H9 (cell line): ENCODE measurements at regions not wholly inside any gene's neighbourhood (a gene's known extent, or its start where the extent isn't known, plus 50 kb on each side); places are given as distances from the start of the nearest gene placed in this dataset.

Experiments
- DNase-seq: peaks from one replicate; pipeline ENCODE4 v3.0.0-alpha.2; 2017
- H2AFZ ChIP-seq: one replicate; pipeline ENCODE4 v1.6.1; 2013; ENCODE audit warnings: mild to moderate bottlenecking, low read length, control low read depth, moderate library complexity
- H2AK5ac ChIP-seq: 2 replicates; pipeline ENCODE4 v1.6.1; 2013; ENCODE audit warnings: low read length, control low read depth, mixed read lengths; ENCODE audit not compliant: insufficient read length
- H2BK120ac ChIP-seq: one replicate; pipeline ENCODE4 v1.6.1; 2013; ENCODE audit warnings: low read depth, mild to moderate bottlenecking, low read length, control low read depth, inconsistent platforms; ENCODE audit not compliant: poor library complexity, severe bottlenecking
- H2BK12ac ChIP-seq: 2 replicates; pipeline ENCODE4 v1.6.1; 2013; ENCODE audit warnings: low read length, control low read depth, mixed read lengths, low read depth; ENCODE audit not compliant: insufficient read length
- H2BK15ac ChIP-seq: 2 replicates; pipeline ENCODE4 v1.6.1; 2013; ENCODE audit warnings: low read depth, low read length, control low read depth
- H2BK20ac ChIP-seq: one replicate; pipeline ENCODE4 v1.6.1; 2013; ENCODE audit warnings: low read depth, mild to moderate bottlenecking, low read length, control low read depth, inconsistent platforms; ENCODE audit not compliant: poor library complexity, severe bottlenecking
- H2BK5ac ChIP-seq: 2 replicates; pipeline ENCODE4 v1.6.1; 2013; ENCODE audit warnings: low read length, control low read depth, mixed read lengths; ENCODE audit not compliant: insufficient read length
- H3K14ac ChIP-seq: 2 replicates; pipeline ENCODE4 v1.6.1; 2013; ENCODE audit warnings: low read length, control low read depth; ENCODE audit not compliant: insufficient read depth
- H3K18ac ChIP-seq: 2 replicates; pipeline ENCODE4 v1.6.1; 2013; ENCODE audit warnings: low read depth, mild to moderate bottlenecking, mixed read lengths, low read length, control low read depth; ENCODE audit not compliant: insufficient read length
- H3K23ac ChIP-seq: 2 replicates; pipeline ENCODE4 v1.6.1; 2013; ENCODE audit warnings: low read length, control low read depth, mixed read lengths, low read depth; ENCODE audit not compliant: insufficient read length
- H3K23me2 ChIP-seq: 2 replicates; pipeline ENCODE4 v1.6.1; 2013; ENCODE audit warnings: low read depth, mild to moderate bottlenecking, mixed read lengths, low read length, control low read depth; ENCODE audit not compliant: insufficient read length, poor library complexity, severe bottlenecking
- H3K27ac ChIP-seq: 2 replicates; pipeline ENCODE4 v1.5.1; 2013; ENCODE audit warnings: low read length, control low read depth, mixed read lengths, low read depth; ENCODE audit not compliant: insufficient read length
- H3K27me3 ChIP-seq: 2 replicates; pipeline ENCODE4 v1.6.1; 2013; ENCODE audit warnings: low read length, control low read depth, inconsistent platforms; ENCODE audit not compliant: insufficient read depth
- H3K4ac ChIP-seq: 2 replicates; pipeline ENCODE4 v1.6.1; 2013; ENCODE audit warnings: low read depth, mild to moderate bottlenecking, control low read depth, inconsistent platforms, low read length, moderate library complexity
- H3K4me1 ChIP-seq: 2 replicates; pipeline ENCODE4 v1.6.1; 2013; ENCODE audit warnings: low read length, control low read depth, inconsistent platforms; ENCODE audit not compliant: insufficient read depth
- H3K4me2 ChIP-seq: 2 replicates; pipeline ENCODE4 v1.6.1; 2013; ENCODE audit warnings: low read length, control low read depth, mixed read lengths; ENCODE audit not compliant: insufficient read length, insufficient read depth
- H3K56ac ChIP-seq: 2 replicates; pipeline ENCODE4 v1.6.1; 2013; ENCODE audit warnings: low read depth, mild to moderate bottlenecking, mixed read lengths, low read length, control low read depth; ENCODE audit not compliant: insufficient read length
- H3K79me1 ChIP-seq: 2 replicates; pipeline ENCODE4 v1.6.1; 2013; ENCODE audit warnings: low read depth, mild to moderate bottlenecking, moderate library complexity, low read length, control low read depth, inconsistent platforms; ENCODE audit not compliant: insufficient read depth, poor library complexity, severe bottlenecking
- H3K79me2 ChIP-seq: 2 replicates; pipeline ENCODE4 v1.6.1; 2013; ENCODE audit warnings: low read length, control low read depth, inconsistent platforms; ENCODE audit not compliant: insufficient read depth
- H3K9ac ChIP-seq: 2 replicates; pipeline ENCODE4 v1.6.1; 2013; ENCODE audit warnings: low read length, control low read depth, mixed read lengths; ENCODE audit not compliant: insufficient read length; ENCODE audit errors: extremely low read depth
- H3K9me3 ChIP-seq: one replicate; pipeline ENCODE4 v1.6.1; 2013; ENCODE audit warnings: low read depth, low read length, inconsistent platforms; ENCODE audit not compliant: control insufficient read depth
- H3T11ph ChIP-seq: one replicate; pipeline ENCODE4 v1.6.1; 2013; ENCODE audit warnings: mild to moderate bottlenecking, low read length, control low read depth, inconsistent platforms
- H4K20me1 ChIP-seq: one replicate; pipeline ENCODE4 v1.6.1; 2013; ENCODE audit not compliant: control insufficient read depth, insufficient read length, insufficient read depth
- H4K5ac ChIP-seq: 2 replicates; pipeline ENCODE4 v1.6.1; 2013; ENCODE audit warnings: low read depth, mild to moderate bottlenecking, mixed read lengths, low read length, control low read depth; ENCODE audit not compliant: insufficient read length
- H4K8ac ChIP-seq: replicated peaks from 2 replicates; pipeline ENCODE4 v1.6.1; 2013; ENCODE audit warnings: low read length, control low read depth, mixed read lengths, low read depth; ENCODE audit not compliant: insufficient read length
- H4K91ac ChIP-seq: 2 replicates; pipeline ENCODE4 v1.6.1; 2013; ENCODE audit warnings: low read depth, mild to moderate bottlenecking, moderate library complexity, mixed read lengths, low read length, control low read depth; ENCODE audit not compliant: insufficient read length
- H3K27ac Mint-ChIP-seq, 3 experiments: 2 replicates in 2 of 3; 3 replicates in 1 of 3; pipeline ENCODE4 v1.8.0; 2020 to 2021; ENCODE audit warnings: mixed read lengths in 3 of 3, mild to moderate bottlenecking in 1 of 3, moderate library complexity in 1 of 3
- H3K27me3 Mint-ChIP-seq: 2 replicates; pipeline ENCODE4 v1.8.0; 2021; ENCODE audit warnings: low read depth, mild to moderate bottlenecking, moderate library complexity, mixed read lengths
- H3K36me3 Mint-ChIP-seq, 3 experiments: 2 replicates in 2 of 3; 3 replicates in 1 of 3; pipeline ENCODE4 v1.8.0; 2020 to 2021; ENCODE audit warnings: low read depth in 3 of 3, mixed read lengths in 3 of 3; ENCODE audit not compliant: insufficient read depth in 1 of 3
- H3K4me1 Mint-ChIP-seq, 2 experiments: 2 replicates each; pipeline ENCODE4 v1.8.0; 2020; ENCODE audit warnings: mixed read lengths in 2 of 2
- H3K4me3 Mint-ChIP-seq, 2 experiments: 2 replicates in 1 of 2; 3 replicates in 1 of 2; pipeline ENCODE4 v1.8.0; 2020 to 2021; ENCODE audit warnings: mild to moderate bottlenecking in 2 of 2, mixed read lengths in 2 of 2, moderate library complexity in 1 of 2
- H3K9me3 Mint-ChIP-seq, 2 experiments: 2 replicates in 1 of 2; 3 replicates in 1 of 2; pipeline ENCODE4 v1.8.0; 2020; ENCODE audit warnings: mild to moderate bottlenecking in 2 of 2, mixed read lengths in 2 of 2, moderate library complexity in 1 of 2
- WGBS: extraction: QIAGEN DNeasy Blood & Tissue Kit; methylation state at CpG from one replicate; pipeline ENCODE4 v1.1.7; 2013; ENCODE audit warnings: missing lambda C conversion rate, low lambda C conversion rate, mixed read lengths; ENCODE audit not compliant: insufficient read length; ENCODE audit errors: extremely low coverage; 5-methylcytosine and 5-hydroxymethylcytosine counted together
- TF ChIP-seq, protein P1 (sequence below): fragments of 200-600 bp; sonication (generic); conservative IDR thresholded peaks from 3 replicates; pipeline ENCODE4 v1.8.0; 2021; ENCODE audit warnings: antibody characterized with exemption, mild to moderate bottlenecking

- no peaks in the 10 kb centered on the region for H3K23me2 ChIP-seq
- no peak overlapping the region for H2BK120ac ChIP-seq
- H2BK5ac ChIP-seq = no peak overlapping the region
- H2AFZ ChIP-seq = no peak overlapping the region
- H3K79me2 ChIP-seq = no peaks in the 10 kb centered on the region
- H4K5ac ChIP-seq = no peak overlapping the region
- 0 out of 2 replicates have a peak, but pooled peaks cover 1% of the 10 kb centered on the region for H3K27me3 ChIP-seq
- no peak overlapping the region for H4K8ac ChIP-seq
- H3K27ac ChIP-seq = no peak overlapping the region
- no peak overlapping the region for H3K27ac Mint-ChIP-seq
- no CpG with 5 or more reads among the region's 5 CpGs for WGBS
- H3K56ac ChIP-seq = no peak overlapping the region
- no peak overlapping the region for H2BK20ac ChIP-seq
- no peak overlapping the region for H3K23ac ChIP-seq
- H3K4me2 ChIP-seq = no peak overlapping the region
- H3K4me1 ChIP-seq = peaks cover 17% of the 10 kb centered on the region
- H4K20me1 ChIP-seq = no peaks in the 10 kb centered on the region
- H3K4me1 Mint-ChIP-seq = peaks cover 45 to 46% of the 10 kb centered on the region in 2 experiments
- no peaks in the 10 kb centered on the region for H3K36me3 Mint-ChIP-seq
- H3K79me1 ChIP-seq = no peaks in the 10 kb centered on the region
- H2AK5ac ChIP-seq = no peak overlapping the region
- no peak overlapping the region for H2BK12ac ChIP-seq
- no peak overlapping the region for H3T11ph ChIP-seq
- no peak overlapping the region for H3K18ac ChIP-seq
- TF ChIP-seq, protein P1, sequence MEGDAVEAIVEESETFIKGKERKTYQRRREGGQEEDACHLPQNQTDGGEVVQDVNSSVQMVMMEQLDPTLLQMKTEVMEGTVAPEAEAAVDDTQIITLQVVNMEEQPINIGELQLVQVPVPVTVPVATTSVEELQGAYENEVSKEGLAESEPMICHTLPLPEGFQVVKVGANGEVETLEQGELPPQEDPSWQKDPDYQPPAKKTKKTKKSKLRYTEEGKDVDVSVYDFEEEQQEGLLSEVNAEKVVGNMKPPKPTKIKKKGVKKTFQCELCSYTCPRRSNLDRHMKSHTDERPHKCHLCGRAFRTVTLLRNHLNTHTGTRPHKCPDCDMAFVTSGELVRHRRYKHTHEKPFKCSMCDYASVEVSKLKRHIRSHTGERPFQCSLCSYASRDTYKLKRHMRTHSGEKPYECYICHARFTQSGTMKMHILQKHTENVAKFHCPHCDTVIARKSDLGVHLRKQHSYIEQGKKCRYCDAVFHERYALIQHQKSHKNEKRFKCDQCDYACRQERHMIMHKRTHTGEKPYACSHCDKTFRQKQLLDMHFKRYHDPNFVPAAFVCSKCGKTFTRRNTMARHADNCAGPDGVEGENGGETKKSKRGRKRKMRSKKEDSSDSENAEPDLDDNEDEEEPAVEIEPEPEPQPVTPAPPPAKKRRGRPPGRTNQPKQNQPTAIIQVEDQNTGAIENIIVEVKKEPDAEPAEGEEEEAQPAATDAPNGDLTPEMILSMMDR = no peak
- H3K9me3 ChIP-seq = no peaks in the 10 kb centered on the region
- DNase-seq = no peak
- H3K9ac ChIP-seq = no peak overlapping the region
- no peak overlapping the region for H3K4ac ChIP-seq
- H3K9me3 Mint-ChIP-seq = no peaks in the 10 kb centered on the region
- peaks cover 3% of the 10 kb centered on the region; the same call in 1 of the 2 replicates for H3K27me3 Mint-ChIP-seq
- H4K91ac ChIP-seq = no peak overlapping the region
- H2BK15ac ChIP-seq = no peak overlapping the region
- H3K4me3 Mint-ChIP-seq = no peak overlapping the region
- H3K14ac ChIP-seq = no peak overlapping the region
Measured at GRCh38 chr1:14372526-14372925, 226.0 kb upstream of the KAZN start.
